Thyroid gland (tissue), 4 donors: ENCODE measurements at regions not wholly inside any gene's neighbourhood (a gene's known extent, or its start where the extent isn't known, plus 50 kb on each side); places are given as distances from the start of the nearest gene placed in this dataset.

ENCODE experiments used
- DNase-seq, 2 donors: peaks; one replicate each; pipeline ENCODE4 v3.0.0-alpha.2; 2019
- H3K27ac ChIP-seq, 3 donors: fragments of 200-600 bp; sonication (generic); 1 replicate in 2 of 3; 2 replicates in 1 of 3; pipeline ENCODE4 v1.5.1; 2016 to 2019; ENCODE audit warnings: mild to moderate bottlenecking in 1 of 3, moderate library complexity in 1 of 3
- H3K27me3 ChIP-seq: fragments of 200-600 bp; sonication (generic); one replicate; pipeline ENCODE4 v1.5.1; 2019
- H3K36me3 ChIP-seq, 2 donors: fragments of 200-600 bp; sonication (generic); one replicate each; pipeline ENCODE4 v1.5.1; 2016 to 2019
- H3K4me1 ChIP-seq, 2 donors: fragments of 200-600 bp; sonication (generic); one replicate each; pipeline ENCODE4 v1.5.1; 2017 to 2019
- H3K4me3 ChIP-seq, 3 donors: fragments of 200-600 bp; sonication (generic); replicated peaks in 1 of 3; 1 replicate in 2 of 3; 2 replicates in 1 of 3; pipeline ENCODE4 v1.5.1; 2016; ENCODE audit warnings: mild to moderate bottlenecking in 1 of 3
- H3K9me3 ChIP-seq: fragments of 200-600 bp; sonication (generic); one replicate; pipeline ENCODE4 v1.5.1; 2017
- CTCF ChIP-seq, 6 experiments: fragments of 200-600 bp in 3 of 6; fragments of 450-650 bp in 3 of 6; sonication (generic) in 3 of 6; IDR thresholded peaks; one replicate each; pipeline ENCODE4 v1.5.1; 2016 to 2019; ENCODE audit warnings: antibody characterized with exemption in 6 of 6, mild to moderate bottlenecking in 2 of 6, inconsistent platforms in 1 of 6, moderate library complexity in 1 of 6
- POLR2A ChIP-seq, 2 donors: fragments of 450-650 bp; IDR thresholded peaks; one replicate each; pipeline ENCODE4 v1.6.1; 2017; ENCODE audit warnings: antibody characterized with exemption in 2 of 2, mild to moderate bottlenecking in 2 of 2, moderate library complexity in 1 of 2
- WGBS, 2 donors: methylation state at CpG; one replicate each; pipeline ENCODE4 v1.1.5; 2017; 5-methylcytosine and 5-hydroxymethylcytosine counted together
- intact Hi-C: fragments of 100-400 bp; cut with DNase I; formaldehyde crosslinking; loops from one replicate; pipeline ENCODE4 v1.15.1; 2023

GRCh38 chr12:125221602-125222001, 156.4 kb downstream of the AACS start:
- Histone ChIP-seq H3K27me3 (no peaks in the 10 kb centered on the region), H3K4me3 (no peak overlapping the region), H3K27ac (no peak overlapping the region), H3K36me3 (no peaks in the 10 kb centered on the region), H3K4me1 (no peaks in the 10 kb centered on the region), H3K9me3 (no peaks in the 10 kb centered on the region)
- no peak for TF ChIP-seq POLR2A (IDR thresholded peaks at IDR 0.05)
- TF ChIP-seq CTCF (IDR thresholded peaks at IDR 0.05): no peak
- WGBS, 2 donors: 89 to 91% methylated on average over 4 of the region's 4 CpGs
- intact Hi-C loops: no loop called here
- no peak for DNase-seq

GRCh38 chr12:125222876-125223275, 157.6 kb downstream of the AACS start:
- no peak for TF ChIP-seq CTCF (IDR thresholded peaks at IDR 0.05)
- TF ChIP-seq POLR2A (IDR thresholded peaks at IDR 0.05): no peak
- DNase-seq: no peak
- Histone ChIP-seq H3K9me3 (no peaks in the 10 kb centered on the region), H3K27ac (no peak overlapping the region), H3K4me3 (no peak overlapping the region), H3K4me1 (no peaks in the 10 kb centered on the region), H3K36me3 (no peaks in the 10 kb centered on the region), H3K27me3 (no peaks in the 10 kb centered on the region)
- 57 to 71% methylated on average over 3 of the region's 3 CpGs for WGBS, 2 donors
- intact Hi-C loops: no loop called here

GRCh38 chr12:125225641-125226040, 160.4 kb downstream of the AACS start:
- 95 to 96% methylated on average over 4 of the region's 4 CpGs for WGBS, 2 donors
- Histone ChIP-seq H3K4me3 (no peak overlapping the region), H3K4me1 (no peaks in the 10 kb centered on the region), H3K36me3 (no peaks in the 10 kb centered on the region), H3K27ac (no peak overlapping the region), H3K27me3 (no peaks in the 10 kb centered on the region), H3K9me3 (no peaks in the 10 kb centered on the region)
- no peak for DNase-seq
- intact Hi-C loops: no loop called here
- TF ChIP-seq POLR2A (IDR thresholded peaks at IDR 0.05) (no peak), CTCF (IDR thresholded peaks at IDR 0.05) (no peak)

- intact Hi-C loops: no loop called here
- no peaks in the 10 kb centered on the region for H3K36me3 ChIP-seq
- no peaks in the 10 kb centered on the region for H3K27me3 ChIP-seq
- no peak for DNase-seq
- TF ChIP-seq CTCF (IDR thresholded peaks at IDR 0.05) (no peak), POLR2A (IDR thresholded peaks at IDR 0.05) (no peak)
- no peaks in the 10 kb centered on the region for H3K4me1 ChIP-seq
- no peaks in the 10 kb centered on the region for H3K9me3 ChIP-seq
- H3K4me3 ChIP-seq: no peak overlapping the region
- WGBS, 2 donors: 65 to 71% methylated on average over 18 of the region's 18 CpGs
- no peak overlapping the region for H3K27ac ChIP-seq
These were observed 163.5 kb downstream of the AACS start for GRCh38 chr12:125228519-125229260.

GRCh38 chr12:125229878-125230530, 164.8 kb downstream of the AACS start:
- DNase-seq: no peak
- H3K9me3 ChIP-seq: no peaks in the 10 kb centered on the region
- H3K4me1 ChIP-seq: no peaks in the 10 kb centered on the region
- no peak overlapping the region for H3K27ac ChIP-seq
- 86 to 87% methylated on average over 14 of the region's 14 CpGs for WGBS, 2 donors
- no peaks in the 10 kb centered on the region for H3K36me3 ChIP-seq
- intact Hi-C loops: no loop called here
- TF ChIP-seq POLR2A (IDR thresholded peaks at IDR 0.05) (no peak), CTCF (IDR thresholded peaks at IDR 0.05) (no peak)
- no peak overlapping the region for H3K4me3 ChIP-seq
- no peaks in the 10 kb centered on the region for H3K27me3 ChIP-seq
